Heart left ventricle (tissue), 13 donors: ENCODE measurements at regions not wholly inside any gene's neighbourhood (a gene's known extent, or its start where the extent isn't known, plus 50 kb on each side); places are given as distances from the start of the nearest gene placed in this dataset.
"Not testable (repeated sequence)": the region's sequence is repeated elsewhere in the genome, so short reads cannot be mapped to it uniquely, and the experiment has no call there.

Experiments
- CTCF ChIP-seq, 12 donors: fragments of 200-600 bp; sonication (generic) in 4 of 12; IDR thresholded peaks; one replicate each; pipeline versions ENCODE4 v1.5.0 to v1.8.0; 2018 to 2022; ENCODE audit warnings: antibody characterized with exemption in 12 of 12, mild to moderate bottlenecking in 5 of 12
- POLR2A ChIP-seq, 2 donors: fragments of 450-650 bp; IDR thresholded peaks; one replicate each; pipeline ENCODE4 v1.6.1; 2017; ENCODE audit warnings: antibody characterized with exemption in 2 of 2, mild to moderate bottlenecking in 2 of 2, moderate library complexity in 2 of 2
- donor health status: ischemic (EF 13 %, LVEDD 7.1; RV severe dilation, severe dysfunction).
- donor health status: DM: no; HTN: yes; CAD: no.
- donor health status: DM: no; HTN: no; CAD: no.
- donor health status: ischemic (EF 25% LVEDD 6.9; RV normal size, moderate dysfunction).
- donor health status: ischemic (EF 25% LVEDD 5.7; RV mildly dilated, moderate dysfunction).
- donor health status: ischemic (EF 35%, LVEDD 5.7; RV mildly dilated, moderate dysfunction).
- donor health status: nonischemic (EF 11% LVEDD 7.7; RV severe dilation, severe dysfunction).
- donor health status: DM: yes; HTN: yes; CAD: no.
- donor health status: PGD.
- donor health status: ischemic (EF 29% LVEDD 5.4; RV normal size, mild dysfunction).
- donor health status: nonischemic (EF 23%, LVEDD 6.1; RV moderate dilation, normal function).

DNA sequence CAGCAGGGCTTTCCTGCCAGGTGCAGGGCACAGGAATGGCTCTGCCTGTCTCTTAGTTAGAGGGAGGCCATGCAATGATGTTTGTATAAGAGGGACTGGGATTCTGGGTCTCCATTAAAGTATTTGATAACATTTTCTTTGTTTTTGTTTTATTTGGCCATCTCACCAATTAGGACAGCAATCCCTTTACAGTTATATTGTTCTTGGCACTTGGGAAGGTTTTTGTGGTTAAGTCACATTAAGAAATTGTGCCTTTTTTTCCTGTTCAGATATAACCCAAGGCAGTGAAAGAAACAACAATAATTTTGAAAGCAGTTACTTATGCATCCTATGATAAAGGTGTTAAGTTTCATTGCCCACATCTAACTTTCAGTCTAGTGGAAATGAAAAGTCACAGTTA, 237.4 kb upstream of the PRSS58 start:
- not testable (repeated sequence) for TF ChIP-seq CTCF, POLR2A (IDR thresholded peaks at IDR 0.05)
